Esophagus muscularis mucosa (tissue), 4 donors: ENCODE measurements at regions not wholly inside any gene's neighbourhood (a gene's known extent, or its start where the extent isn't known, plus 50 kb on each side); places are given as distances from the start of the nearest gene placed in this dataset.

ENCODE experiments used
- DNase-seq: peaks from one replicate; pipeline ENCODE4 v3.0.0-alpha.2; 2017; ENCODE audit errors: extremely low spot score
- H3K27ac ChIP-seq, 4 donors: fragments of 200-600 bp; sonication (generic); replicated peaks in 1 of 4; 1 replicate in 3 of 4; 2 replicates in 1 of 4; pipeline ENCODE4 v1.5.1; 2016 to 2019; ENCODE audit warnings: mild to moderate bottlenecking in 1 of 4
- H3K27me3 ChIP-seq, 4 donors: fragments of 200-600 bp; sonication (generic); one replicate each; pipeline versions ENCODE4 v1.5.1 to v1.6.0; 2016 to 2019
- H3K36me3 ChIP-seq, 4 donors: fragments of 200-600 bp; sonication (generic); one replicate each; pipeline ENCODE4 v1.5.1; 2016 to 2019
- H3K4me1 ChIP-seq, 4 donors: fragments of 200-600 bp; sonication (generic); one replicate each; pipeline ENCODE4 v1.5.1; 2016 to 2019
- H3K4me3 ChIP-seq, 4 donors: fragments of 200-600 bp; sonication (generic); 1 replicate in 2 of 4; 2 replicates in 2 of 4; pipeline ENCODE4 v1.5.1; 2016 to 2019; ENCODE audit warnings: mild to moderate bottlenecking in 4 of 4, moderate library complexity in 1 of 4
- H3K9me3 ChIP-seq, 4 donors: fragments of 200-600 bp; sonication (generic); 1 replicate in 3 of 4; 2 replicates in 1 of 4; pipeline ENCODE4 v1.5.1; 2016 to 2019
- EP300 ChIP-seq: sonication (generic); formaldehyde crosslinking; IDR thresholded peaks from one replicate; pipeline ENCODE4 v1.6.1; 2017; ENCODE audit warnings: antibody characterized with exemption
- POLR2A ChIP-seq: fragments of 450-650 bp; IDR thresholded peaks from one replicate; pipeline ENCODE4 v1.6.1; 2017; ENCODE audit warnings: antibody characterized with exemption, moderate library complexity, mild to moderate bottlenecking, low read depth
- POLR2AphosphoS5 ChIP-seq, 2 donors: sonication (generic); formaldehyde crosslinking; IDR thresholded peaks; one replicate each; pipeline ENCODE4 v1.6.1; 2017; ENCODE audit warnings: antibody characterized with exemption in 2 of 2
- WGBS: methylation state at CpG from one replicate; pipeline ENCODE4 v1.1.5; 2018; 5-methylcytosine and 5-hydroxymethylcytosine counted together
- intact Hi-C: fragments of 100-400 bp; cut with DNase I; formaldehyde crosslinking; loops from one replicate; pipeline ENCODE4 v1.15.1; 2023
- TF ChIP-seq, protein P1 (sequence below), 3 experiments: fragments of 200-600 bp in 2 of 3; fragments of 450-650 bp in 1 of 3; sonication (generic) in 2 of 3; IDR thresholded peaks; one replicate each; pipeline ENCODE4 v1.5.1; 2017 to 2019; ENCODE audit warnings: antibody characterized with exemption in 3 of 3, mild to moderate bottlenecking in 2 of 3, moderate library complexity in 1 of 3

DNA sequence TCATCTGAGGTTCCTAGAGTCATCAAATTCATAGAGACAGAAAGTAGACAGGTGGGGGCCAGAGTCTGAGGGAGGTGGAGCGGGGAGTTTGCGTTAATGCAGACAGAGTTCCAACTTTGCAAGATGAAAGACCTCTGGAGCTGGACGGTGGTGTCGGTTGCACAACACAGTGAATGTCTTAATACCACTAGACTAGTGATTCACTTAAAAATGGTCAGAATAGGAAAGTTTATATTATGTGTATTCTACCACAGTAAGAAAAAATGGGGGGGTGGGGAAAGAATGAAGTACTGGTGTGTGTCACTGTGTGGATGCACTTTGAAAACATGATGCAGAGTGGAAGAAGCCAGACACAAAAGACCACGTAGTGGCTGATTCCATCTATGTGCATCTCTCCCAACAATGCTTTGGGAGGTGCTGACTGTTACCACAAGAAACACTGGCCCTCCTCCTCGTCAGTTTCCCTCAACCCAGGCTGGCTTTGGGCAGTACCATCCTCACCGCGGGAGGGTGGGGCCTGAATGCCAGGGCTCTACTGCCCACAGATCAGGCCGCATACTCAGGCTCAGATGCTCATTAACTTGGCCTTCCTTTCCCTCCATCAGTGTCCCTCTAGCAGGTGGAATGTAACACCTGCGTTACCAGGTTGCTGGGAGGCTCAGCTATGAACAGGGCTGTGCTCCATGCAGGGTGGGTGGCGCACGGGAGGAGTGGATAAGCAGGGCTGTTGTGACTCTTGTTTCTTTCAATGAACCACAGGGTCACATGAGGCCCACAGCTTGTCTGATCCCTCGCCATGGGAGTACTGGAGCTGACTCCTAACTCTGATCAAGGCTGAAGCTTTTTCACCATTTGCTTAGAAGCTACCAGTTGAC lies 297.0 kb downstream of the CTTN start:
- Histone ChIP-seq H3K9me3 (no peaks in the 10 kb centered on the region), H3K36me3 (peaks cover 0 to 3% (median 0%) of the 10 kb centered on the region in 4 donors), H3K27me3 (no peaks in the 10 kb centered on the region), H3K4me1 (no peaks in the 10 kb centered on the region), H3K4me3 (no peak overlapping the region), H3K27ac (no peak overlapping the region)
- WGBS = 93% methylated on average over 13 of the region's 13 CpGs
- no peak for TF ChIP-seq POLR2A
- TF ChIP-seq POLR2AphosphoS5 (IDR thresholded peaks at IDR 0.05) = no peak
- TF ChIP-seq, protein P1, sequence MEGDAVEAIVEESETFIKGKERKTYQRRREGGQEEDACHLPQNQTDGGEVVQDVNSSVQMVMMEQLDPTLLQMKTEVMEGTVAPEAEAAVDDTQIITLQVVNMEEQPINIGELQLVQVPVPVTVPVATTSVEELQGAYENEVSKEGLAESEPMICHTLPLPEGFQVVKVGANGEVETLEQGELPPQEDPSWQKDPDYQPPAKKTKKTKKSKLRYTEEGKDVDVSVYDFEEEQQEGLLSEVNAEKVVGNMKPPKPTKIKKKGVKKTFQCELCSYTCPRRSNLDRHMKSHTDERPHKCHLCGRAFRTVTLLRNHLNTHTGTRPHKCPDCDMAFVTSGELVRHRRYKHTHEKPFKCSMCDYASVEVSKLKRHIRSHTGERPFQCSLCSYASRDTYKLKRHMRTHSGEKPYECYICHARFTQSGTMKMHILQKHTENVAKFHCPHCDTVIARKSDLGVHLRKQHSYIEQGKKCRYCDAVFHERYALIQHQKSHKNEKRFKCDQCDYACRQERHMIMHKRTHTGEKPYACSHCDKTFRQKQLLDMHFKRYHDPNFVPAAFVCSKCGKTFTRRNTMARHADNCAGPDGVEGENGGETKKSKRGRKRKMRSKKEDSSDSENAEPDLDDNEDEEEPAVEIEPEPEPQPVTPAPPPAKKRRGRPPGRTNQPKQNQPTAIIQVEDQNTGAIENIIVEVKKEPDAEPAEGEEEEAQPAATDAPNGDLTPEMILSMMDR (IDR thresholded peaks at IDR 0.05) = no peak
- TF ChIP-seq EP300 = no peak
- intact Hi-C loops = no loop called here
- no peak for DNase-seq

DNA sequence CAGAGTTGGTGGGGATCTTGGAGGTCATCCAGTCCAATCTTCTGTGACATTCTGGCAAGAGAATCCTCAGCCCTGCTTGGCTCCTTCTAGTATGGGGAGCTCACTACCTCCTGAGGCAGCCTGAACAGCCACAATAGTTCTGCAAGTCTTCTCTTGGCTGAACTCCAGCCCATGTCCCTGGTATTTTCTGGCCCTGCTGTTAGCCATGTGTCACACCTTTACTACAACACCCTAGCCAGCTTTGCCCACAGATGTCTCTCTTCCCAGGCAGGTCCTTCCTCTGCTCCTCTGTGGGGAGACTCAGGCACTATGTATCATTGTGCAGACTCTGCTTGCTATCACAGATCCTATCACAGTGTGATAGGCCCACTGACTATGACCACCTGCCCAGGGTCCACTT lies 297.7 kb downstream of the CTTN start:
- no peak overlapping the region for H3K4me3 ChIP-seq
- intact Hi-C loops = no loop called here
- H3K27ac ChIP-seq = no peak overlapping the region
- no peak for DNase-seq
- peaks cover 0 to 3% (median 0%) of the 10 kb centered on the region in 4 donors for H3K36me3 ChIP-seq
- TF ChIP-seq, protein P1 (IDR thresholded peaks at IDR 0.05) = no peak
- TF ChIP-seq EP300 (no peak), POLR2A (no peak), POLR2AphosphoS5 (IDR thresholded peaks at IDR 0.05) (no peak)
- H3K9me3 ChIP-seq = no peaks in the 10 kb centered on the region
- H3K4me1 ChIP-seq = no peaks in the 10 kb centered on the region
- no peaks in the 10 kb centered on the region for H3K27me3 ChIP-seq

GRCh38 chr11:70696564-70696963 lies 298.2 kb downstream of the CTTN start:
- WGBS = 90% methylated on average over 5 of the region's 5 CpGs

GRCh38 chr11:70697701-70698100 lies 299.4 kb downstream of the CTTN start:
- TF ChIP-seq EP300 (no peak), POLR2AphosphoS5 (IDR thresholded peaks at IDR 0.05) (no peak), POLR2A (no peak)
- TF ChIP-seq, protein P1 (IDR thresholded peaks at IDR 0.05) = no peak
- intact Hi-C loops = no loop called here
- Histone ChIP-seq H3K4me1 (no peaks in the 10 kb centered on the region), H3K9me3 (no peaks in the 10 kb centered on the region), H3K27me3 (no peaks in the 10 kb centered on the region), H3K36me3 (peaks cover 0 to 3% (median 0%) of the 10 kb centered on the region in 4 donors), H3K4me3 (no peak overlapping the region), H3K27ac (no peak overlapping the region)
- WGBS = 83% methylated on average over 8 of the region's 8 CpGs
- no peak for DNase-seq

More at GRCh38 chr11:70696564-70696963, 298.2 kb downstream of the CTTN start:
- intact Hi-C loops = no loop called here
- Histone ChIP-seq H3K36me3 (peaks cover 0 to 3% (median 0%) of the 10 kb centered on the region in 4 donors), H3K27me3 (no peaks in the 10 kb centered on the region), H3K9me3 (no peaks in the 10 kb centered on the region), H3K4me3 (no peak overlapping the region), H3K4me1 (no peaks in the 10 kb centered on the region), H3K27ac (no peak overlapping the region)
- DNase-seq = no peak
- TF ChIP-seq, protein P1 (IDR thresholded peaks at IDR 0.05) = no peak
- TF ChIP-seq EP300 = no peak
